Omental fat pad (tissue), 3 donors: ENCODE measurements at regions not wholly inside any gene's neighbourhood (a gene's known extent, or its start where the extent isn't known, plus 50 kb on each side); places are given as distances from the start of the nearest gene placed in this dataset.

Experiments used
- ATAC-seq: fragments of 150-250 bp; one replicate; pipeline ENCODE4 v1.9.1; 2016; ENCODE audit warnings: mild to moderate bottlenecking, moderate library complexity; ENCODE audit not compliant: low FRiP score
- DNase-seq: peaks from one replicate; pipeline ENCODE4 v3.0.0-alpha.2; 2019; ENCODE audit warnings: low spot score
- CTCF ChIP-seq, 3 donors: fragments of 450-650 bp; IDR thresholded peaks; one replicate each; pipeline ENCODE4 v1.5.1; 2016 to 2017; ENCODE audit warnings: antibody characterized with exemption in 3 of 3, mild to moderate bottlenecking in 3 of 3, moderate library complexity in 2 of 3

- ATAC-seq, result no peak
- TF ChIP-seq CTCF (IDR thresholded peaks at IDR 0.05), result no peak
- DNase-seq, result no peak
Observed at GRCh38 chr3:132154619-132155018, 119.8 kb upstream of the CPNE4 start.

GRCh38 chr3:132159145-132159544 lies 124.3 kb upstream of the CPNE4 start:
- ATAC-seq (no peak), DNase-seq (no peak)
- TF ChIP-seq CTCF (IDR thresholded peaks at IDR 0.05), result no peak

- TF ChIP-seq CTCF (IDR thresholded peaks at IDR 0.05), result no peak
- no peak for ATAC-seq
- DNase-seq, result no peak
Observed at GRCh38 chr3:132160198-132160597, 125.4 kb upstream of the CPNE4 start.

GRCh38 chr3:132161608-132162007 lies 126.8 kb upstream of the CPNE4 start:
- TF ChIP-seq CTCF (IDR thresholded peaks at IDR 0.05), result no peak
- DNase-seq (no peak), ATAC-seq (no peak)

GRCh38 chr3:132164469-132165092 lies 129.8 kb upstream of the CPNE4 start:
- TF ChIP-seq CTCF (IDR thresholded peaks at IDR 0.05), result no peak
- ATAC-seq (peak; percentile 62), DNase-seq (no peak)

- DNase-seq, result no peak
- no peak for ATAC-seq
- no peak for TF ChIP-seq CTCF (IDR thresholded peaks at IDR 0.05)
Observed at GRCh38 chr3:132167870-132168269, 133.1 kb upstream of the CPNE4 start.

- no peak for ATAC-seq
- no peak for DNase-seq
- no peak for TF ChIP-seq CTCF (IDR thresholded peaks at IDR 0.05)
Observed at GRCh38 chr3:132174500-132174899, 139.7 kb upstream of the CPNE4 start.
